ENCODE measurements at regions not wholly inside any gene's neighbourhood (a gene's known extent, or its start where the extent isn't known, plus 50 kb on each side); places are given as distances from the start of the nearest gene placed in this dataset.

- no peak for TF ChIP-seq CTCF (IDR thresholded peaks at IDR 0.05)
- TF ChIP-seq EZH2 (IDR thresholded peaks at IDR 0.05; ENCODE audit: borderline replicate concordance, insufficient read depth, low read depth, low read length, poor library complexity, severe bottlenecking), result no peak
These were observed 76.8 kb upstream of the DUSP22 start for GRCh38 chr6:215335-216034.

Measured in B cell (primary cell).